ENCODE measurements at regions not wholly inside any gene's neighbourhood (a gene's known extent, or its start where the extent isn't known, plus 50 kb on each side); places are given as distances from the start of the nearest gene placed in this dataset.

GRCh38 chr10:78736926-78737630 lies 331.7 kb upstream of the ZMIZ1 start:
- no peak for DNase-seq

GRCh38 chr10:78737883-78738856 lies 330.6 kb upstream of the ZMIZ1 start:
- DNase-seq, result no peak

GRCh38 chr10:78738861-78739260 lies 329.9 kb upstream of the ZMIZ1 start:
- DNase-seq, result no peak

GRCh38 chr10:78739444-78740053 lies 329.2 kb upstream of the ZMIZ1 start:
- no peak for DNase-seq

GRCh38 chr10:78740976-78741915 lies 327.5 kb upstream of the ZMIZ1 start:
- DNase-seq, result peak; percentile 74

- no peak for DNase-seq
Observed at GRCh38 chr10:78742406-78742729, 326.4 kb upstream of the ZMIZ1 start.

GRCh38 chr10:78742730-78743615 lies 325.8 kb upstream of the ZMIZ1 start:
- DNase-seq, result no peak

GRCh38 chr10:78744056-78744455 lies 324.7 kb upstream of the ZMIZ1 start:
- no peak for DNase-seq

- DNase-seq, result no peak
Observed at GRCh38 chr10:78744491-78745090, 324.2 kb upstream of the ZMIZ1 start.

GRCh38 chr10:78745441-78745840 lies 323.3 kb upstream of the ZMIZ1 start:
- DNase-seq, result no peak

- no peak for DNase-seq
Observed at GRCh38 chr10:78746155-78746763, 322.5 kb upstream of the ZMIZ1 start.

- no peak for DNase-seq
Observed at GRCh38 chr10:78747401-78748234, 321.1 kb upstream of the ZMIZ1 start.

GRCh38 chr10:78748235-78748533 lies 320.6 kb upstream of the ZMIZ1 start:
- no peak for DNase-seq

GRCh38 chr10:78749200-78749599 lies 319.6 kb upstream of the ZMIZ1 start:
- DNase-seq, result no peak

- peak; percentile 68 for DNase-seq
Observed at GRCh38 chr10:78749898-78750297, 318.9 kb upstream of the ZMIZ1 start.

GRCh38 chr10:78750418-78750817 lies 318.3 kb upstream of the ZMIZ1 start:
- no peak for DNase-seq

- no peak for DNase-seq
Observed at GRCh38 chr10:78751716-78752115, 317.1 kb upstream of the ZMIZ1 start.

GRCh38 chr10:78752221-78752620 lies 316.5 kb upstream of the ZMIZ1 start:
- no peak for DNase-seq

GRCh38 chr10:78752708-78753107 lies 316.1 kb upstream of the ZMIZ1 start:
- no peak for DNase-seq
